MG63 (cell line): ENCODE measurements at regions not wholly inside any gene's neighbourhood (a gene's known extent, or its start where the extent isn't known, plus 50 kb on each side); places are given as distances from the start of the nearest gene placed in this dataset.
A peak's percentile ranks its signal among the peaks of the same experiment; 100 is the strongest.
"Not testable (repeated sequence)": the region's sequence is repeated elsewhere in the genome, so short reads cannot be mapped to it uniquely, and the experiment has no call there.

ENCODE experiments used
- DNase-seq: peaks from one replicate; pipeline ENCODE4 v3.0.0-alpha.2; 2020
- H3K27me3 ChIP-seq: fragments of 250-450 bp; sonication (Bioruptor Pico); 2 replicates; pipeline ENCODE4 v1.5.1; 2020; ENCODE audit warnings: mild to moderate bottlenecking, moderate library complexity
- H3K36me3 ChIP-seq: fragments of 250-450 bp; sonication (Bioruptor Pico); 2 replicates; pipeline ENCODE4 v1.5.1; 2020; ENCODE audit warnings: mild to moderate bottlenecking, moderate library complexity
- H3K4me3 ChIP-seq: fragments of 250-450 bp; sonication (Bioruptor Pico); 2 replicates; pipeline ENCODE4 v1.5.1; 2020; ENCODE audit warnings: mild to moderate bottlenecking, moderate library complexity
- H3K9me3 ChIP-seq: fragments of 250-450 bp; sonication (Bioruptor Pico); 2 replicates; pipeline ENCODE4 v1.5.1; 2020; ENCODE audit warnings: mild to moderate bottlenecking, moderate library complexity

GRCh38 chr4:44978020-44978419, 251.7 kb upstream of the GNPDA2 start:
- Histone ChIP-seq H3K36me3 (no peaks in the 10 kb centered on the region), H3K4me3 (no peak overlapping the region), H3K9me3 (no peaks in the 10 kb centered on the region), H3K27me3 (no peaks in the 10 kb centered on the region)
- no peak for DNase-seq

GRCh38 chr4:44965435-44966095, 239.2 kb upstream of the GNPDA2 start:
- H3K36me3 ChIP-seq: no peaks in the 10 kb centered on the region
- H3K4me3 ChIP-seq: no peak overlapping the region
- no peaks in the 10 kb centered on the region for H3K9me3 ChIP-seq
- no peak for DNase-seq
- no peaks in the 10 kb centered on the region for H3K27me3 ChIP-seq

- DNase-seq, H3K9me3 ChIP-seq, H3K36me3 ChIP-seq, H3K4me3 ChIP-seq, H3K27me3 ChIP-seq: not testable (repeated sequence)
These were observed 237.7 kb upstream of the GNPDA2 start for GRCh38 chr4:44964086-44964485.

DNA sequence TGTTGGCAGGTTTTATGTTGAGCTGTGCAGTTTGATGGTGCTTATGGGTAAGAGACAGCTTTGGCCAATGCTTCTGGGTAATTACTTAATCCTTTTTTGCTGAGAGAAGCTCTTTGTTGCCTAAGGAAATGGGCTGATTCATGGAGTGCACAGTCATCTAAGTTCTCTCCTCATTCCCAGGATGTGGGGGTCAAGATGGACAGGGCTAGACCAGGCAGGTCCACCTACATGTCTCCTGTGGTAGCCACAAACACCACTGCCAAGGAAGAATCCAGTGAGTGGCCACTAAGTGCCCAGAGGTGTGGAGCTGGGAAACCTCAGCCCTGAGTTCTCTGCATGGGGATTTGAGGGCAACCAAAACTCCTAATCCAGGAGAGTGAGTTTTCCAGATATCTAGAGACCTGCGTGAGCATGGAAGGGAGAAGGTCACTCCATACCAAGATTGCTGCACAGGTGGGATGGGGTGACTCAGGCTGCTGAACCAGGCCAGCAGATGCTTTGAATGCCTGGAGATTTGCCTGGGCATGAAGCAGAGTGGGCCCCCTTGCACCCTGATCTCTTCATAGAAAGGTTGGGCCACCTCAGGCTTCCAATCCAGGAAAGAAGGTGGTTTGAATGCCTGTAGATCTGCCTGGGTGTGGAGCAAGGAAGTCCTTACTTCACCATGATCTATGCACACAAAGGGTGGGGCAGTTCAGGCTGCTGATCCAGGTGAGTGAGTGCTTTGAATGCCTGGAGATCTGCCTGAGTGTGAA, 234.8 kb upstream of the GNPDA2 start:
- DNase-seq: no peak
- Histone ChIP-seq H3K27me3 (no peaks in the 10 kb centered on the region), H3K4me3 (no peak overlapping the region), H3K9me3 (no peaks in the 10 kb centered on the region), H3K36me3 (no peaks in the 10 kb centered on the region)

DNA sequence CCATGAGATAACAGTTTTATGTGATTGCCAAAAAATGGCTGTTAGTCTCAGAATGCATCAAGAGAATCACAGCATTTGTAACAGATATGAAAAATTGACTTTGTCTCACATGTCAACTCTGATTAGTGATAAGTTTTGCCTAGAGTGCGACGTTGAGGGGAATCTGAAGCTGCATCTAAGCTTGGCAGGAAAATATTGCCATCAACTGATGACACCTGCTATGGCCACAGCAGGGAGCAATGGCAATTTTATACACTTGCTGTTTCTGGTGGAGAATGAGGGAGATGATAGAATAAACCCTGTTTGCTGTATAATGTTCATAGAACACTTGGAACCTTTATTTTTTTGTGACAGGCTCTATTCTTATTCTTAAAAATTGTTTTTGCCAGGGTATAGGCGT, 205.4 kb upstream of the GNPDA2 start:
- H3K27me3 ChIP-seq: no peaks in the 10 kb centered on the region
- no peaks in the 10 kb centered on the region for H3K9me3 ChIP-seq
- DNase-seq: no peak
- no peaks in the 10 kb centered on the region for H3K36me3 ChIP-seq
- H3K4me3 ChIP-seq: no peak overlapping the region

DNA sequence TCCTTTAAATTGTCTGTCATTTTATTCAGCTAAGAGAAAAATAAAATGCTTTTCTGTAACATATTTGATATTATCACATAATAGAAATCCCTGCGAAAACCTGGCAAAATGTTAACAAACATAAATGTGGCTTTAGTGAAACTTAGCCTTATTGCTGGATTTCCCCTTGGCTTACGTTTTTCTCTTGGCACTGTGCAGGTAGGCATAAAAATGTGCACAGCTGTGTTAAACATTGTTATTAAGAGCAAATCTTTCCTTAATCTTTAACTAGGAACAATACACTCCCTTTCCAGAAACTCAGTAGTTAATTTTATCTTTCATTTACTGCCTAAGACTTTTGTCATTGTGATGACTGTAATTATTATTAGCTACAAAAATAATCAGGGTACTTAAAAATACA, 202.4 kb upstream of the GNPDA2 start:
- DNase-seq: no peak
- Histone ChIP-seq H3K4me3 (no peak overlapping the region), H3K9me3 (no peaks in the 10 kb centered on the region), H3K27me3 (no peaks in the 10 kb centered on the region), H3K36me3 (no peaks in the 10 kb centered on the region)

DNA sequence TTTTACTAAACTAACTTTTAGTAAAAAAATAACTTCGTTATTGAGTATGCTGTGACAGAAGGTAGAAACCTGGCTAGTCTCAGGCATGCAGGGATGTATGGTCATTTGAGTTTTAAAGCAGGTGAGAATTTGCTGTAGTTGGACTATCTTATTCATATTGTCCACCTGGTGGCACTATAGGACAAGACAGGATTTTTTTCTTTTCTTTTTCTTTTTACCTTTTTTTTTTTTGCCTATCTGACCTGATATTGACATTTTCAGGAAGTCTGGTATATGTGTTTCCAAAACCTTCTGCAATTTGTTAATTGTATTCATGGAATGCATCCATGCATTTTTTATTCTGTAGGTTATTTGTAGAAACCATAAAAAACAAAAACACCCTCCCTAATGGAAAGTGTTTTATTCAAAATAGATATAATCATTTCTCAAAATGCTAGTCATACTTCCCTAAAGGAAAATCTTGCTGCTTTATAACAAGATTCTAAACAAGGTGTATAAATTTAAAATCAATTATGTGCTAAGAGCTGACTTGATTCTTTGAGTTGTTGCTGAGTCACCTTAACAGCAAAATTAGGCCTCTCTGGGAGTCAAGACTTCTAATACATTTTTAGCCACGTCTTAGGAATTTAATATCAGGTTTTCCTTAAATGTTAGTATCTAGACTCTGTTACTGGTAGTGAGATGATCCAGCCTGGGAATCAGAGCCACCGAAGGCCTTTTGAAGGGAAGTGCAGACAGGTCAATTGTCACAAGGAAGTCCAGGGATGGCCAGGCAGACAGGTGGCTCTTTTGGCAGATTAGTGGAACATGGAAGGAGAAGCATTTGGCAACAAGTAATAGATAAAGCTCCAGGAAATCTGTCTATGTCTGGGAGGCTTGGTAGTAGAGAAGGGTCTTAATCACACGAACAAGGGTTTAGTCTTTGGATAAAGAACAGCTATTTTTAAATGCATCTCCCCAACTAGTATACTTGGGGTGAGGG, 201.3 kb upstream of the GNPDA2 start:
- no peak overlapping the region for H3K4me3 ChIP-seq
- H3K36me3 ChIP-seq: no peaks in the 10 kb centered on the region
- H3K9me3 ChIP-seq: no peaks in the 10 kb centered on the region
- H3K27me3 ChIP-seq: no peaks in the 10 kb centered on the region
- no peak for DNase-seq

DNA sequence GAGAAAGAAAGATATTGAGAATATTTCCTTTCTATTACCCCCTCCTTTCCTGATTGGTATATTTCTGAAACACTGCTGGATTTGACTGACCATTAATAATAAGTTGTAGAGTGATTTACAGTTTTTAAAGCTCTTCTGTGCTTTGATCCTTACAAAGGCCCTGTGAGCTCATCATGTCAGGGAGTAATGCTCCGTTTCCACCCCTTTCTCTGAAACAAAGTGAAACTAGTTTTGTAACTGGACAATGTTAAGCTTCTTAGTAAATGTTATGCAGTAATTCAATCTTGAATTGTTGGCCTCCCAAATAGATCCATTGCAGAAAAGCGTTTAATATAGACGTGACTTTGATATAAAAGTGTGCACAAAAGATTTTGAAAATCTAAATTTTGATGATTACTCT, 190.1 kb upstream of the GNPDA2 start:
- Histone ChIP-seq H3K36me3 (no peaks in the 10 kb centered on the region), H3K9me3 (no peaks in the 10 kb centered on the region), H3K4me3 (peak overlapping the region; percentile 52), H3K27me3 (no peaks in the 10 kb centered on the region)
- no peak for DNase-seq

DNA sequence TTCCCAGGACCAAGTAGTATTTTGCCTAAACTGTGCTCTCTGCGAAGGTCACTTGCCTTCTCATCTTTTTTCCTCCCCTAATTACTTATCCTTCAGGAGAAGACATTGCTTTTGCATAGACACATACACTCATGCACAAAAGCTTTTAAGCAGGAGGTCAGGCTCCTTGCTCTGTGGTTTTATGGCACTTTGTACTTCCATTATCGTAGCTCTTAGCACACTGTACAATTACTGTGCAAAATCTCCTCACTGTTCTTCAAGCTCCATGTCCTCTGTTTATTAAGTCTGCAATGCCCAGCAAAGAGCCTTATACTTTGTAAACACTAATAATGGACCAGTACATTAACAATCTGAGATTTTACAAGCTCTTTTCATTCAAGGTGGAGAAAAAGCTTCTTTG, 188.4 kb upstream of the GNPDA2 start:
- H3K9me3 ChIP-seq: no peaks in the 10 kb centered on the region
- H3K27me3 ChIP-seq: no peaks in the 10 kb centered on the region
- DNase-seq: no peak
- H3K4me3 ChIP-seq: no peak overlapping the region
- no peaks in the 10 kb centered on the region for H3K36me3 ChIP-seq

GRCh38 chr4:44914223-44914622, 187.9 kb upstream of the GNPDA2 start:
- no peaks in the 10 kb centered on the region for H3K27me3 ChIP-seq
- no peaks in the 10 kb centered on the region for H3K36me3 ChIP-seq
- no peak for DNase-seq
- H3K9me3 ChIP-seq: no peaks in the 10 kb centered on the region
- no peak overlapping the region for H3K4me3 ChIP-seq

- H3K4me3 ChIP-seq: no peak overlapping the region
- no peaks in the 10 kb centered on the region for H3K36me3 ChIP-seq
- no peaks in the 10 kb centered on the region for H3K27me3 ChIP-seq
- DNase-seq: no peak
- no peaks in the 10 kb centered on the region for H3K9me3 ChIP-seq
These were observed 186.6 kb upstream of the GNPDA2 start for GRCh38 chr4:44912980-44913379.

DNA sequence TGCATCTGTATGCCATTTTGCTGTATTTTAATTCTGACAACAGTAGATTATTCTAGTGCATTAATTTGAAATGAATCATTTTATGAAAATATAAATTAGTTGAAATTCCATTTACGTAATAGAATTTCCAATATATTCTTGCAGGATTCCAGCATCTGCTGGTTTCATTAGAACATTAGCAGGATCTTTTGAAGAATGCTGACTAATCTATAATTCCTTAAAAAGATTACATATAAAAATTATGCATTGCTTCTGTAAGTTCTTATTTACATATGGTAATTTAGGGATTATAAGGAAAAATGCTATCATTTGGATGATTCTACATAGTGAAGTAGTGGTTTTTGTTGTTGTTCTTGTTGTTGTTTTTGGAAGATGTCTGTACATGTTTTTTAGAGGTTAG, 182.2 kb upstream of the GNPDA2 start:
- Histone ChIP-seq H3K27me3 (no peaks in the 10 kb centered on the region), H3K9me3 (no peaks in the 10 kb centered on the region), H3K36me3 (no peaks in the 10 kb centered on the region), H3K4me3 (no peak overlapping the region)
- no peak for DNase-seq

GRCh38 chr4:44872246-44872645, 145.9 kb upstream of the GNPDA2 start:
- H3K36me3 ChIP-seq: no peaks in the 10 kb centered on the region
- no peaks in the 10 kb centered on the region for H3K9me3 ChIP-seq
- no peak for DNase-seq
- H3K4me3 ChIP-seq: no peak overlapping the region
- H3K27me3 ChIP-seq: no peaks in the 10 kb centered on the region

DNA sequence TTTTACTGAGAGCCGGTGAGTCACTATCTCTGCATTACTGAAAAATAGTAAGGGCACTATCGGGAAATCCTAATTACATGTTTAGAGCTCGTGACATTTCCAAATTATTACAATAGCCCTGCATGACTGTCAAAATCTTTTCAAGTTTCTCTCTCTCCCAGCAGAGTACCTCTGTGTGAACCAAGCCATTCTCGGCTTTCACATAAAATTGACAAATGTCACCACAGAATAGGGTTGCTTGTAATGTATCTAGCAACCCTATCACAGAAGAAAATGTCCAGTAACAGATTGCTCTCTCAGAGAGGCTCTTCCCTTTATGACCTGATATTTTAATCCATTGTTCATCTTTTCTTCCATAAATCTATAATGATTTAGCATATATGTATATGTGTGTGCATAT, 144.8 kb upstream of the GNPDA2 start:
- Histone ChIP-seq H3K4me3 (no peak overlapping the region), H3K9me3 (no peaks in the 10 kb centered on the region), H3K27me3 (no peaks in the 10 kb centered on the region), H3K36me3 (no peaks in the 10 kb centered on the region)
- DNase-seq: no peak

DNA sequence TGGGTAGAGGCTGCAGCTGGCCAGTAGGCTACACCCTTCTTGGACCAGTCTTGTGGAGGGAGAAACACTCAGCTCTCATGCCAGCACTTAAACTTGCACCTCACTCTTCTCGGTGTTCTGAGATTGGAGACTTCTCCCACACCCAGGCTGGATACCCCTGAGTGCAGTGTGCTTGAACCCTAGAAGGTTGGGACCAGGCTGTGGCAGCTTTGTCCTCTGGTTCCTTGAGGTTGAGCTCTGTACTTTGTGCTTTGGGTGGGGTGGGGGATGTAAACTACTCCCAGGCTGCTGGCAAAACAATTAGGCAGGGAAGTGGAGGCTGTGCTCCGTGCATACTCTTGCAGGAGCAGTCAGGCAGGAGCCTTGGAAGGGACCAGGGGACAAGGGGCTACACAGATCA, 143.6 kb upstream of the GNPDA2 start:
- no peak for DNase-seq
- H3K9me3 ChIP-seq: no peaks in the 10 kb centered on the region
- no peaks in the 10 kb centered on the region for H3K36me3 ChIP-seq
- no peak overlapping the region for H3K4me3 ChIP-seq
- H3K27me3 ChIP-seq: no peaks in the 10 kb centered on the region

DNA sequence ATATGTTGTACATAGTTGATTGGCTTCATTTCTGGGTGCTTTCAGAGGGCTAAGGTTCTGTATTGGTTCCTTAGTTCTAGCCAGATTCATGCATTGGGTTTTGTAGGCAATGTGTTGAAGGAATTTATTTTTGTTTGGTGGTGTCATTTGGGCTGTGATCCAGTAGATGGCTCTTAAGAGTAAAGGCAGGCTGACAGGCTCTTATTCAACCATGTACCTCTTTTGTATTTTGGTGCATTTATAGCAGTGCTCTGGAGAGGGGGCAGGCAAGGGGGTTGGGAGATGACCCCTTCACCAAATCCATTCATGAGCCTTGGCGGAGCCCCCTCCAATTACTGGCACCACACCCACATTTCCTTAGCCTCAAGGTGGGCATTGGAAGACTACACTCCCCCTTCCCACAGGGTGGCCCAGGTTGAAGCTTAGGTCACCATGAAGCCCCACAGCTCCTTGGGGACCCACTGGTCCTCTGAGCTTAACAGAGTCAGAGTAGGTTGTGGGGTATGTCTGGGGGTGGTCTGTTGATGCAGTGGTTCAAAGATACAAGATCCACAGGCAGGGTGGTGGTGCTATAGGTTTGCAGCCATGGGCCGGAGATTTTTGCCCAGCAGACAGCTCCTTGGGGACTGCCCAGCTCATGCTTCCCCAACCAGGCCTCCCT, 143.0 kb upstream of the GNPDA2 start:
- H3K27me3 ChIP-seq: no peaks in the 10 kb centered on the region
- no peak for DNase-seq
- no peaks in the 10 kb centered on the region for H3K36me3 ChIP-seq
- H3K4me3 ChIP-seq: no peak overlapping the region
- no peaks in the 10 kb centered on the region for H3K9me3 ChIP-seq

- Histone ChIP-seq H3K27me3 (no peaks in the 10 kb centered on the region), H3K36me3 (no peaks in the 10 kb centered on the region), H3K4me3 (no peak overlapping the region), H3K9me3 (no peaks in the 10 kb centered on the region)
- no peak for DNase-seq
These were observed 135.4 kb upstream of the GNPDA2 start for GRCh38 chr4:44861756-44862155.
